Hepatocyte (in vitro differentiated cells): ENCODE measurements at regions not wholly inside any gene's neighbourhood (a gene's known extent, or its start where the extent isn't known, plus 50 kb on each side); places are given as distances from the start of the nearest gene placed in this dataset.

Source experiments
- DNase-seq: peaks from one replicate; pipeline ENCODE4 v3.0.0-alpha.2; 2016; ENCODE audit warnings: low spot score
- H2AFZ ChIP-seq: fragments of 200-600 bp; sonication (generic); 2 replicates; pipeline ENCODE4 v1.6.0; 2016; ENCODE audit warnings: antibody characterized with exemption, mild to moderate bottlenecking
- H3K27ac ChIP-seq: fragments of 200-600 bp; sonication (generic); 2 replicates; pipeline ENCODE4 v1.5.1; 2016; ENCODE audit warnings: mild to moderate bottlenecking
- H3K27me3 ChIP-seq: fragments of 200-600 bp; sonication (generic); 2 replicates; pipeline ENCODE4 v1.6.1; 2016
- H3K36me3 ChIP-seq: fragments of 200-600 bp; sonication (generic); replicated peaks from 2 replicates; pipeline ENCODE4 v1.5.1; 2016; ENCODE audit warnings: low read depth; ENCODE audit not compliant: insufficient read depth
- H3K4me1 ChIP-seq: fragments of 200-600 bp; sonication (generic); 2 replicates; pipeline ENCODE4 v1.5.1; 2016; ENCODE audit warnings: mild to moderate bottlenecking, moderate library complexity; ENCODE audit not compliant: insufficient read depth
- H3K4me2 ChIP-seq: fragments of 200-600 bp; sonication (generic); 2 replicates; pipeline ENCODE4 v1.6.0; 2016
- H3K4me3 ChIP-seq: fragments of 200-600 bp; sonication (generic); 2 replicates; pipeline ENCODE4 v1.5.1; 2016; ENCODE audit warnings: mild to moderate bottlenecking
- H3K79me2 ChIP-seq: fragments of 200-600 bp; sonication (generic); 2 replicates; pipeline ENCODE4 v1.6.0; 2017; ENCODE audit warnings: mild to moderate bottlenecking
- H3K9me2 ChIP-seq: fragments of 200-600 bp; sonication (generic); replicated peaks from 2 replicates; pipeline ENCODE4 v1.6.0; 2017; ENCODE audit warnings: mild to moderate bottlenecking; ENCODE audit not compliant: insufficient read depth
- H3K9me3 ChIP-seq: fragments of 200-600 bp; sonication (generic); 2 replicates; pipeline ENCODE4 v1.5.1; 2016; ENCODE audit warnings: low read depth, mild to moderate bottlenecking
- H4K20me1 ChIP-seq: fragments of 200-600 bp; sonication (generic); 2 replicates; pipeline ENCODE4 v1.6.0; 2016; ENCODE audit warnings: mild to moderate bottlenecking; ENCODE audit not compliant: insufficient read depth, poor library complexity, severe bottlenecking
- EZH2 ChIP-seq: fragments of 200-600 bp; sonication (generic); IDR thresholded peaks from 2 replicates; pipeline ENCODE4 v1.6.1; 2016; ENCODE audit warnings: antibody characterized with exemption, mild to moderate bottlenecking, borderline replicate concordance
- EZH2phosphoT487 ChIP-seq: fragments of 200-600 bp; sonication (generic); IDR thresholded peaks from one replicate; pipeline ENCODE4 v1.6.1; 2018; ENCODE audit warnings: antibody characterized with exemption, mild to moderate bottlenecking, low read depth, moderate library complexity; ENCODE audit not compliant: unreplicated experiment, severe bottlenecking
- WGBS: methylation state at CpG from one replicate; pipeline ENCODE4 v1.1.6; 2016; ENCODE audit warnings: low lambda C conversion rate; ENCODE audit errors: missing lambda C conversion rate; 5-methylcytosine and 5-hydroxymethylcytosine counted together
- TF ChIP-seq, protein P1 (sequence below): fragments of 200-600 bp; sonication (generic); IDR thresholded peaks from 2 replicates; pipeline ENCODE4 v1.5.1; 2016; ENCODE audit warnings: antibody characterized with exemption, mild to moderate bottlenecking; ENCODE audit not compliant: poor library complexity

DNA sequence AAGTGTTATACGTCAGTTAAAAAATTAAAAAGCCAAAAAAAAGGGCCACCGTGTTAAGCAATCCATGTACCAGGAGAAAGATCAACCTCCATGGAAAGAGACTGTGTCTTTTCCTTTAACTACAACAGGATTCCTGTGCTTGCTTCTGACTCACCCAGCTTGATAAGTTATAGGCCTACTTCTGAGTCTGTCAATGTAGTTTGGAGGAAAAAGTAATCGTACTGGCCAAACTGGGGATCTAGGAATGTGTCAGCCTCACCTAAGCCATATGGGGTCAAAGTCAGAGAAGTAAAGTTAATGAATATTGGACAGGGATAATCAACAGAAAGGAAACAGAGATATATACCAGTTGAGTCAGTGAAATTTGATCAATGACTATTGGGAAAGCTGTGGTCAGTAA, 470.8 kb upstream of the SLIT2 start:
- H3K79me2 ChIP-seq = no peaks in the 10 kb centered on the region
- no peaks in the 10 kb centered on the region for H3K4me1 ChIP-seq
- no peaks in the 10 kb centered on the region for H3K27me3 ChIP-seq
- H3K4me2 ChIP-seq = no peak overlapping the region
- DNase-seq = no peak
- no peak overlapping the region for H3K4me3 ChIP-seq
- TF ChIP-seq, protein P1, sequence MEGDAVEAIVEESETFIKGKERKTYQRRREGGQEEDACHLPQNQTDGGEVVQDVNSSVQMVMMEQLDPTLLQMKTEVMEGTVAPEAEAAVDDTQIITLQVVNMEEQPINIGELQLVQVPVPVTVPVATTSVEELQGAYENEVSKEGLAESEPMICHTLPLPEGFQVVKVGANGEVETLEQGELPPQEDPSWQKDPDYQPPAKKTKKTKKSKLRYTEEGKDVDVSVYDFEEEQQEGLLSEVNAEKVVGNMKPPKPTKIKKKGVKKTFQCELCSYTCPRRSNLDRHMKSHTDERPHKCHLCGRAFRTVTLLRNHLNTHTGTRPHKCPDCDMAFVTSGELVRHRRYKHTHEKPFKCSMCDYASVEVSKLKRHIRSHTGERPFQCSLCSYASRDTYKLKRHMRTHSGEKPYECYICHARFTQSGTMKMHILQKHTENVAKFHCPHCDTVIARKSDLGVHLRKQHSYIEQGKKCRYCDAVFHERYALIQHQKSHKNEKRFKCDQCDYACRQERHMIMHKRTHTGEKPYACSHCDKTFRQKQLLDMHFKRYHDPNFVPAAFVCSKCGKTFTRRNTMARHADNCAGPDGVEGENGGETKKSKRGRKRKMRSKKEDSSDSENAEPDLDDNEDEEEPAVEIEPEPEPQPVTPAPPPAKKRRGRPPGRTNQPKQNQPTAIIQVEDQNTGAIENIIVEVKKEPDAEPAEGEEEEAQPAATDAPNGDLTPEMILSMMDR = no peak
- TF ChIP-seq EZH2phosphoT487 (no peak), EZH2 (no peak)
- no peaks in the 10 kb centered on the region for H3K9me3 ChIP-seq
- no peaks in the 10 kb centered on the region for H3K36me3 ChIP-seq
- H4K20me1 ChIP-seq = no peaks in the 10 kb centered on the region
- H3K9me2 ChIP-seq = no peaks in the 10 kb centered on the region
- H3K27ac ChIP-seq = no peak overlapping the region
- 80% methylated on average over 3 of the region's 3 CpGs for WGBS
- no peak overlapping the region for H2AFZ ChIP-seq

DNA sequence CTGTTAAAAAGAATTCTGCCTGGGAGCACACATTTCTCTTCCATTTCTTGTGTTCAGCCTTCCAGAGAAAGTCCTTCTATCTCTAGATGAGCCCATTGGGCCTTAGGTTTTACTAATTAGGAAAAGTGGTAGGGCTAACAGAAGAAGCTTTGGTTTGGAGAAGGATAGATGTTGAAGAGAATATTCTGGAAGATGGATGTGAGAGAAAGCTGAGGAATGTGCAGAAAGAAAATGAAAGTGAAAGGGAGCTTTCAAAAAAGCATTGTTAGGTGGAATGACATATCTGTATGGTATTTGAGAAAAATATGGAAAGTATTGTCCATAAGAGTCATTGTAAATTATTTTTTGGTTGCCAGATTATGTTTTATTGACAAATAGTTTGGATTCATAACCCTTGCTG, 474.8 kb upstream of the SLIT2 start:
- no peaks in the 10 kb centered on the region for H3K9me2 ChIP-seq
- H3K4me2 ChIP-seq = no peak overlapping the region
- H2AFZ ChIP-seq = no peak overlapping the region
- no peak overlapping the region for H3K27ac ChIP-seq
- H3K4me3 ChIP-seq = no peak overlapping the region
- H3K4me1 ChIP-seq = no peaks in the 10 kb centered on the region
- H4K20me1 ChIP-seq = no peaks in the 10 kb centered on the region
- no peaks in the 10 kb centered on the region for H3K27me3 ChIP-seq
- no peaks in the 10 kb centered on the region for H3K36me3 ChIP-seq
- no peaks in the 10 kb centered on the region for H3K9me3 ChIP-seq
- TF ChIP-seq, protein P1 = no peak
- no peak for TF ChIP-seq EZH2phosphoT487
- no peak for TF ChIP-seq EZH2
- H3K79me2 ChIP-seq = no peaks in the 10 kb centered on the region
- no peak for DNase-seq

DNA sequence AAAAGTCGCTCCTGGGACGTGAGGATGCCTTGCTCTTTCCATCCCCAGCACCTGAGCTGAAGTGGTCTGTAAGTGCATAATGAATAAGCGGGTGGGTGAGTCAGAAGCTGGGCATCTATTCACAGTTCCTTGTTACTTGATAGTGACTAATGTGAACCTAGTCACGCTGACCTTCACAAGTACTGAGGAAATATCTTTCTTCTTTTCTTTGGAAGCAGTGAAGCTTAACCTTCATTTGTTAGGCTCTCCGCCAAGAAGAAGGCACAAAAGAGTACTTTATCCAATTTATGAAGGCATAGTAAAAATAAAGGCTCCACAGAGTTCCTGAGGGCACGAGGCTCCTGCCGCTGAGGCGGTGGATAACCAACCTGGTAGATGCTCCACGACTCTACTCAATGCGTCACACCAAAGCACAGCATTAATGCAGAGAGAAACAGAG, 475.7 kb upstream of the SLIT2 start:
- Histone ChIP-seq H3K79me2 (no peaks in the 10 kb centered on the region), H3K9me2 (no peaks in the 10 kb centered on the region), H2AFZ (no peak overlapping the region), H3K4me3 (no peak overlapping the region), H3K4me2 (no peak overlapping the region), H3K9me3 (no peaks in the 10 kb centered on the region), H4K20me1 (no peaks in the 10 kb centered on the region), H3K27me3 (no peaks in the 10 kb centered on the region), H3K27ac (no peak overlapping the region), H3K36me3 (no peaks in the 10 kb centered on the region), H3K4me1 (no peaks in the 10 kb centered on the region)
- no peak for TF ChIP-seq EZH2phosphoT487
- TF ChIP-seq EZH2 = no peak
- TF ChIP-seq, protein P1 = no peak
- WGBS = 90% methylated on average over 10 of the region's 10 CpGs
- peak; percentile 8 for DNase-seq

DNA sequence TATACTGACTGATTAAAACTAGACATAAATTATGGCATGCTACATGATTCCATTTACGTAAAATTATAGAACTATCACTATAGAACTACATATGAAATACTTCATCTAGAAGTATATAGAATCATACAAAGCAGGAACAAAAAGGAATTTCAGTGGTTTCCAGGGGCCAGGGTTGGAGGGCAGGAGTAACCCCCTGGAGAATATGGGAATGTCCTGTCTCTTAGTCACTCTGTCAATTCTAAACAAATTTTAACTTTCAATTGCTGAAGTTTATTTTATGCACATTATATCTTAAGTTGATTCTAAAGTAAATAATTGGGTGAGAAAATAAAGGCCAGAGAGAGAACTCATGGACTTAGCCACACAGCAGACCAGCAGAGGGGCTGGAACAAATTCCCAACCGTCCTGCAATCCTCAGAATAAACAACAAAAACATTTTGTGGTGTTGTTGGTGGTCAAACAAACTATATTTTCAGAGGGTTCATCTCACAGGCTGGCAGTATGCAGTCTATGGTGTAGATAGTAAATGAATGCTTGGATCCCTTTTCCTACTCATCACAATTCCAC, 476.9 kb upstream of the SLIT2 start:
- TF ChIP-seq EZH2 (no peak), EZH2phosphoT487 (no peak)

More for the DNA sequence above, 476.9 kb upstream of the SLIT2 start:
- no peak overlapping the region for H3K4me3 ChIP-seq
- 78% methylated on average over 2 of the region's 2 CpGs for WGBS
- H3K9me2 ChIP-seq = no peaks in the 10 kb centered on the region
- no peak overlapping the region for H3K4me2 ChIP-seq
- H3K4me1 ChIP-seq = no peaks in the 10 kb centered on the region
- DNase-seq = no peak
- H3K79me2 ChIP-seq = no peaks in the 10 kb centered on the region
- H2AFZ ChIP-seq = no peak overlapping the region
- no peaks in the 10 kb centered on the region for H3K27me3 ChIP-seq
- H3K27ac ChIP-seq = no peak overlapping the region
- H3K9me3 ChIP-seq = no peaks in the 10 kb centered on the region
- H3K36me3 ChIP-seq = no peaks in the 10 kb centered on the region
- H4K20me1 ChIP-seq = no peaks in the 10 kb centered on the region
